CD4-positive, alpha-beta T cell (primary cell): ENCODE measurements at regions not wholly inside any gene's neighbourhood (a gene's known extent, or its start where the extent isn't known, plus 50 kb on each side); places are given as distances from the start of the nearest gene placed in this dataset.

Experiments used
- ATAC-seq: fragments of 200-7000 bp; cut with Tn5 transposase; one replicate; pipeline ENCODE4 v1.10.0; 2022; ENCODE audit warnings: mild to moderate bottlenecking; ENCODE audit not compliant: poor library complexity
- CTCF ChIA-PET: fragments of 350-600 bp; sonication (Branson Sonifier 250); formaldehyde crosslinking; loops from one replicate; lab custom pipeline; 2021; ENCODE audit warnings: antibody characterized with exemption, inconsistent platforms; lab: Charles Lee
- POLR2A ChIA-PET: fragments of 350-600 bp; sonication (Branson Sonifier 250); formaldehyde crosslinking; loops from one replicate; lab custom pipeline; 2021; ENCODE audit warnings: antibody characterized with exemption, inconsistent platforms; lab: Charles Lee
- DNase-seq, 14 experiments: peaks; one replicate each; pipeline ENCODE4 v3.0.0-alpha.2; 2013 to 2020; ENCODE audit warnings: mixed read lengths in 2 of 14
- H3K27ac ChIP-seq, 2 donors: one replicate each; pipeline versions ENCODE4 v1.5.1 to v1.7.0; 2013; ENCODE audit warnings: low read length in 2 of 2, low read depth in 1 of 2, mild to moderate bottlenecking in 1 of 2
- H3K27me3 ChIP-seq, 2 experiments: 1 replicate in 1 of 2; 2 replicates in 1 of 2; pipeline versions ENCODE4 v1.6.1 to v1.7.0; 2013; ENCODE audit warnings: low read length in 2 of 2, control low read depth in 1 of 2, mild to moderate bottlenecking in 1 of 2, moderate library complexity in 1 of 2; ENCODE audit not compliant: insufficient read depth in 2 of 2, control insufficient read depth in 1 of 2
- H3K36me3 ChIP-seq: one replicate; pipeline ENCODE4 v1.6.1; 2013; ENCODE audit warnings: low read length, control low read depth; ENCODE audit not compliant: insufficient read depth
- H3K4me1 ChIP-seq: one replicate; pipeline ENCODE4 v1.6.1; 2013; ENCODE audit warnings: low read length, control low read depth; ENCODE audit not compliant: insufficient read depth
- H3K4me3 ChIP-seq: one replicate; pipeline ENCODE4 v1.5.1; 2013; ENCODE audit warnings: mild to moderate bottlenecking, low read length, moderate library complexity
- H3K9me3 ChIP-seq, 2 experiments: 1 replicate in 1 of 2; 2 replicates in 1 of 2; pipeline versions ENCODE4 v1.6.1 to v1.7.0; 2013; ENCODE audit warnings: low read length in 2 of 2, mild to moderate bottlenecking in 2 of 2, control low read depth in 1 of 2, moderate library complexity in 1 of 2; ENCODE audit not compliant: control insufficient read depth in 1 of 2, insufficient read depth in 1 of 2
- H3K27ac Mint-ChIP-seq: one replicate; pipeline ENCODE4 v1.8.0; 2020; ENCODE audit warnings: mixed read lengths
- H3K27me3 Mint-ChIP-seq: one replicate; pipeline ENCODE4 v1.8.0; 2021; ENCODE audit warnings: mixed read lengths
- H3K36me3 Mint-ChIP-seq: one replicate; pipeline ENCODE4 v1.8.0; 2021; ENCODE audit warnings: low read depth, mixed read lengths
- H3K4me1 Mint-ChIP-seq: one replicate; pipeline ENCODE4 v1.8.0; 2021; ENCODE audit warnings: low read depth, mixed read lengths
- H3K4me3 Mint-ChIP-seq: one replicate; pipeline ENCODE4 v1.8.0; 2020; ENCODE audit warnings: mild to moderate bottlenecking, mixed read lengths
- H3K9me3 Mint-ChIP-seq: one replicate; pipeline ENCODE4 v1.8.0; 2020; ENCODE audit warnings: mixed read lengths
- intact Hi-C, 2 experiments: fragments of 100-400 bp; cut with DNase I in 1 of 2; cut with micrococcal nuclease in 1 of 2; formaldehyde crosslinking; loops; one replicate each; pipeline versions ENCODE4 v1.15.1 to v1.9.0; 2023 to 2025; cut with DNase I, micrococcal nuclease
- TF ChIP-seq, protein P1 (sequence below): fragments of 200-600 bp; IDR thresholded peaks from one replicate; pipeline ENCODE4 v1.8.0; 2022; ENCODE audit warnings: antibody characterized with exemption, mild to moderate bottlenecking

- no peaks in the 10 kb centered on the region for H3K27me3 Mint-ChIP-seq
- H3K9me3 ChIP-seq, result no peaks in the 10 kb centered on the region
- ChIA-PET POLR2A (no interaction called here), CTCF (no interaction called here)
- no peaks in the 10 kb centered on the region for H3K4me1 ChIP-seq
- no peak overlapping the region for H3K27ac ChIP-seq
- intact Hi-C loops, result no loop called here
- no peak overlapping the region for H3K4me3 Mint-ChIP-seq
- ATAC-seq (no peak), DNase-seq (no peak)
- H3K36me3 ChIP-seq, result no peaks in the 10 kb centered on the region
- TF ChIP-seq, protein P1, sequence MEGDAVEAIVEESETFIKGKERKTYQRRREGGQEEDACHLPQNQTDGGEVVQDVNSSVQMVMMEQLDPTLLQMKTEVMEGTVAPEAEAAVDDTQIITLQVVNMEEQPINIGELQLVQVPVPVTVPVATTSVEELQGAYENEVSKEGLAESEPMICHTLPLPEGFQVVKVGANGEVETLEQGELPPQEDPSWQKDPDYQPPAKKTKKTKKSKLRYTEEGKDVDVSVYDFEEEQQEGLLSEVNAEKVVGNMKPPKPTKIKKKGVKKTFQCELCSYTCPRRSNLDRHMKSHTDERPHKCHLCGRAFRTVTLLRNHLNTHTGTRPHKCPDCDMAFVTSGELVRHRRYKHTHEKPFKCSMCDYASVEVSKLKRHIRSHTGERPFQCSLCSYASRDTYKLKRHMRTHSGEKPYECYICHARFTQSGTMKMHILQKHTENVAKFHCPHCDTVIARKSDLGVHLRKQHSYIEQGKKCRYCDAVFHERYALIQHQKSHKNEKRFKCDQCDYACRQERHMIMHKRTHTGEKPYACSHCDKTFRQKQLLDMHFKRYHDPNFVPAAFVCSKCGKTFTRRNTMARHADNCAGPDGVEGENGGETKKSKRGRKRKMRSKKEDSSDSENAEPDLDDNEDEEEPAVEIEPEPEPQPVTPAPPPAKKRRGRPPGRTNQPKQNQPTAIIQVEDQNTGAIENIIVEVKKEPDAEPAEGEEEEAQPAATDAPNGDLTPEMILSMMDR, result no peak
- no peaks in the 10 kb centered on the region for H3K4me1 Mint-ChIP-seq
- H3K9me3 Mint-ChIP-seq, result no peaks in the 10 kb centered on the region
- H3K27ac Mint-ChIP-seq, result no peak overlapping the region
- H3K36me3 Mint-ChIP-seq, result no peaks in the 10 kb centered on the region
- H3K4me3 ChIP-seq, result no peak overlapping the region
- no peaks in the 10 kb centered on the region for H3K27me3 ChIP-seq
These were observed 171.5 kb upstream of the IL12A start for GRCh38 chr3:159817126-159817525.

DNA sequence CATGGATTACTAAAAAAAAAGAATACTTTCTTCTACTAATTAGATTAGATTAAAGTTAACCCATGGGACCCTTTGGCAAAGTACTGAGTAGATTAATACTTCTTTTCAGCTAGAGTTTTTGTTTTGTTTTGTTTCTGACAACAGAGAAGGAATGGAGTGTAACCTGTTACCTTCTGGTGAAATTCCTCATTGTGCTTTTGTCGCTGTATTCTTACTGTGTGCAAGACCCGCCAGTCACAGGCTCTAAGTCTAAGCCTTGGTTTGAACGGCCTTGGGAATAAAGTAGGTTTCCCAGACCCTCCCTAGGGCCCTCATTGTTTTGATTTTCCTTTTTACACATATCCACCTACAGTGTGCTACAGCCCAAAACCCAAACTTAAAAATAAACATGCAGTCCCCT, 171.1 kb upstream of the IL12A start:
- no peaks in the 10 kb centered on the region for H3K9me3 Mint-ChIP-seq
- H3K4me1 ChIP-seq, result no peaks in the 10 kb centered on the region
- DNase-seq, result no peak
- H3K27me3 ChIP-seq, result no peaks in the 10 kb centered on the region
- H3K4me3 Mint-ChIP-seq, result no peak overlapping the region
- no peaks in the 10 kb centered on the region for H3K36me3 Mint-ChIP-seq
- CTCF ChIA-PET, result no interaction called here
- H3K27ac Mint-ChIP-seq, result no peak overlapping the region
- no peak overlapping the region for H3K4me3 ChIP-seq
- H3K27me3 Mint-ChIP-seq, result no peaks in the 10 kb centered on the region
- POLR2A ChIA-PET, result no interaction called here
- ATAC-seq, result no peak
- TF ChIP-seq, protein P1, result no peak
- no peak overlapping the region for H3K27ac ChIP-seq
- H3K36me3 ChIP-seq, result no peaks in the 10 kb centered on the region
- no peaks in the 10 kb centered on the region for H3K4me1 Mint-ChIP-seq
- intact Hi-C loops, result no loop called here
- H3K9me3 ChIP-seq, result no peaks in the 10 kb centered on the region

DNA sequence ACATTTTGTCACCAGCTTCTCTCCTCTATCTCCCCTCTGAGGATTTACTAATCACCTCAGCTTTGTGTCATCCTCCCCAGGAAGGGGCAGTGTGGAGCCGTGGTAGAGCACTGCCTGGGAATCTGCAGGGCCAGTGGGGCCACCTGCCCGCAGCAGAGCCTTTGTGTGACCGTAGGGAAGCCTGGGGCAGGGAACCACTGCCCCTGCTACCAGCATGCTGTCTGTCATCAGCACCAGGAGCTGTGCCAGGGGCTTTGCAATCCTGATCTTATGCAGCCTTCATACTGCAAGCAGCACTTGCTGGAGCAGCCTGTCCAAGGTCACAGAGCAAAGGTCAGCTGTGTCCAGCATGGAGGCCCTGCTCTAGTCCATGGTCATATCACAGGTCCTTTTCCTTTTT, 170.2 kb upstream of the IL12A start:
- no peaks in the 10 kb centered on the region for H3K9me3 ChIP-seq
- H3K4me1 ChIP-seq, result no peaks in the 10 kb centered on the region
- TF ChIP-seq, protein P1, result no peak
- DNase-seq (no peak), ATAC-seq (no peak)
- ChIA-PET POLR2A (no interaction called here), CTCF (no interaction called here)
- no peaks in the 10 kb centered on the region for H3K36me3 Mint-ChIP-seq
- no peak overlapping the region for H3K4me3 ChIP-seq
- H3K27ac Mint-ChIP-seq, result no peak overlapping the region
- no peaks in the 10 kb centered on the region for H3K9me3 Mint-ChIP-seq
- H3K4me1 Mint-ChIP-seq, result no peaks in the 10 kb centered on the region
- H3K27me3 Mint-ChIP-seq, result no peaks in the 10 kb centered on the region
- H3K36me3 ChIP-seq, result no peaks in the 10 kb centered on the region
- no peaks in the 10 kb centered on the region for H3K27me3 ChIP-seq
- no peak overlapping the region for H3K4me3 Mint-ChIP-seq
- H3K27ac ChIP-seq, result no peak overlapping the region
- intact Hi-C loops, result no loop called here
